H9 (cell line): ENCODE measurements at regions not wholly inside any gene's neighbourhood (a gene's known extent, or its start where the extent isn't known, plus 50 kb on each side); places are given as distances from the start of the nearest gene placed in this dataset.

Experiments used
- DNase-seq: peaks from one replicate; pipeline ENCODE4 v3.0.0-alpha.2; 2017
- H2AFZ ChIP-seq: one replicate; pipeline ENCODE4 v1.6.1; 2013; ENCODE audit warnings: mild to moderate bottlenecking, low read length, control low read depth, moderate library complexity
- H2AK5ac ChIP-seq: 2 replicates; pipeline ENCODE4 v1.6.1; 2013; ENCODE audit warnings: low read length, control low read depth, mixed read lengths; ENCODE audit not compliant: insufficient read length
- H2BK120ac ChIP-seq: one replicate; pipeline ENCODE4 v1.6.1; 2013; ENCODE audit warnings: low read depth, mild to moderate bottlenecking, low read length, control low read depth, inconsistent platforms; ENCODE audit not compliant: poor library complexity, severe bottlenecking
- H2BK12ac ChIP-seq: 2 replicates; pipeline ENCODE4 v1.6.1; 2013; ENCODE audit warnings: low read length, control low read depth, mixed read lengths, low read depth; ENCODE audit not compliant: insufficient read length
- H2BK15ac ChIP-seq: 2 replicates; pipeline ENCODE4 v1.6.1; 2013; ENCODE audit warnings: low read depth, low read length, control low read depth
- H2BK20ac ChIP-seq: one replicate; pipeline ENCODE4 v1.6.1; 2013; ENCODE audit warnings: low read depth, mild to moderate bottlenecking, low read length, control low read depth, inconsistent platforms; ENCODE audit not compliant: poor library complexity, severe bottlenecking
- H2BK5ac ChIP-seq: 2 replicates; pipeline ENCODE4 v1.6.1; 2013; ENCODE audit warnings: low read length, control low read depth, mixed read lengths; ENCODE audit not compliant: insufficient read length
- H3K14ac ChIP-seq: 2 replicates; pipeline ENCODE4 v1.6.1; 2013; ENCODE audit warnings: low read length, control low read depth; ENCODE audit not compliant: insufficient read depth
- H3K18ac ChIP-seq: 2 replicates; pipeline ENCODE4 v1.6.1; 2013; ENCODE audit warnings: low read depth, mild to moderate bottlenecking, mixed read lengths, low read length, control low read depth; ENCODE audit not compliant: insufficient read length
- H3K23ac ChIP-seq: 2 replicates; pipeline ENCODE4 v1.6.1; 2013; ENCODE audit warnings: low read length, control low read depth, mixed read lengths, low read depth; ENCODE audit not compliant: insufficient read length
- H3K23me2 ChIP-seq: 2 replicates; pipeline ENCODE4 v1.6.1; 2013; ENCODE audit warnings: low read depth, mild to moderate bottlenecking, mixed read lengths, low read length, control low read depth; ENCODE audit not compliant: insufficient read length, poor library complexity, severe bottlenecking
- H3K27ac ChIP-seq: 2 replicates; pipeline ENCODE4 v1.5.1; 2013; ENCODE audit warnings: low read length, control low read depth, mixed read lengths, low read depth; ENCODE audit not compliant: insufficient read length
- H3K27me3 ChIP-seq: 2 replicates; pipeline ENCODE4 v1.6.1; 2013; ENCODE audit warnings: low read length, control low read depth, inconsistent platforms; ENCODE audit not compliant: insufficient read depth
- H3K4ac ChIP-seq: 2 replicates; pipeline ENCODE4 v1.6.1; 2013; ENCODE audit warnings: low read depth, mild to moderate bottlenecking, control low read depth, inconsistent platforms, low read length, moderate library complexity
- H3K4me1 ChIP-seq: 2 replicates; pipeline ENCODE4 v1.6.1; 2013; ENCODE audit warnings: low read length, control low read depth, inconsistent platforms; ENCODE audit not compliant: insufficient read depth
- H3K4me2 ChIP-seq: 2 replicates; pipeline ENCODE4 v1.6.1; 2013; ENCODE audit warnings: low read length, control low read depth, mixed read lengths; ENCODE audit not compliant: insufficient read length, insufficient read depth
- H3K56ac ChIP-seq: 2 replicates; pipeline ENCODE4 v1.6.1; 2013; ENCODE audit warnings: low read depth, mild to moderate bottlenecking, mixed read lengths, low read length, control low read depth; ENCODE audit not compliant: insufficient read length
- H3K79me1 ChIP-seq: 2 replicates; pipeline ENCODE4 v1.6.1; 2013; ENCODE audit warnings: low read depth, mild to moderate bottlenecking, moderate library complexity, low read length, control low read depth, inconsistent platforms; ENCODE audit not compliant: insufficient read depth, poor library complexity, severe bottlenecking
- H3K79me2 ChIP-seq: 2 replicates; pipeline ENCODE4 v1.6.1; 2013; ENCODE audit warnings: low read length, control low read depth, inconsistent platforms; ENCODE audit not compliant: insufficient read depth
- H3K9ac ChIP-seq: 2 replicates; pipeline ENCODE4 v1.6.1; 2013; ENCODE audit warnings: low read length, control low read depth, mixed read lengths; ENCODE audit not compliant: insufficient read length; ENCODE audit errors: extremely low read depth
- H3K9me3 ChIP-seq: one replicate; pipeline ENCODE4 v1.6.1; 2013; ENCODE audit warnings: low read depth, low read length, inconsistent platforms; ENCODE audit not compliant: control insufficient read depth
- H3T11ph ChIP-seq: one replicate; pipeline ENCODE4 v1.6.1; 2013; ENCODE audit warnings: mild to moderate bottlenecking, low read length, control low read depth, inconsistent platforms
- H4K20me1 ChIP-seq: one replicate; pipeline ENCODE4 v1.6.1; 2013; ENCODE audit not compliant: control insufficient read depth, insufficient read length, insufficient read depth
- H4K5ac ChIP-seq: 2 replicates; pipeline ENCODE4 v1.6.1; 2013; ENCODE audit warnings: low read depth, mild to moderate bottlenecking, mixed read lengths, low read length, control low read depth; ENCODE audit not compliant: insufficient read length
- H4K8ac ChIP-seq: replicated peaks from 2 replicates; pipeline ENCODE4 v1.6.1; 2013; ENCODE audit warnings: low read length, control low read depth, mixed read lengths, low read depth; ENCODE audit not compliant: insufficient read length
- H4K91ac ChIP-seq: 2 replicates; pipeline ENCODE4 v1.6.1; 2013; ENCODE audit warnings: low read depth, mild to moderate bottlenecking, moderate library complexity, mixed read lengths, low read length, control low read depth; ENCODE audit not compliant: insufficient read length
- H3K27ac Mint-ChIP-seq, 3 experiments: 2 replicates in 2 of 3; 3 replicates in 1 of 3; pipeline ENCODE4 v1.8.0; 2020 to 2021; ENCODE audit warnings: mixed read lengths in 3 of 3, mild to moderate bottlenecking in 1 of 3, moderate library complexity in 1 of 3
- H3K27me3 Mint-ChIP-seq: 2 replicates; pipeline ENCODE4 v1.8.0; 2021; ENCODE audit warnings: low read depth, mild to moderate bottlenecking, moderate library complexity, mixed read lengths
- H3K36me3 Mint-ChIP-seq, 3 experiments: 2 replicates in 2 of 3; 3 replicates in 1 of 3; pipeline ENCODE4 v1.8.0; 2020 to 2021; ENCODE audit warnings: low read depth in 3 of 3, mixed read lengths in 3 of 3; ENCODE audit not compliant: insufficient read depth in 1 of 3
- H3K4me1 Mint-ChIP-seq, 2 experiments: 2 replicates each; pipeline ENCODE4 v1.8.0; 2020; ENCODE audit warnings: mixed read lengths in 2 of 2
- H3K4me3 Mint-ChIP-seq, 2 experiments: 2 replicates in 1 of 2; 3 replicates in 1 of 2; pipeline ENCODE4 v1.8.0; 2020 to 2021; ENCODE audit warnings: mild to moderate bottlenecking in 2 of 2, mixed read lengths in 2 of 2, moderate library complexity in 1 of 2
- H3K9me3 Mint-ChIP-seq, 2 experiments: 2 replicates in 1 of 2; 3 replicates in 1 of 2; pipeline ENCODE4 v1.8.0; 2020; ENCODE audit warnings: mild to moderate bottlenecking in 2 of 2, mixed read lengths in 2 of 2, moderate library complexity in 1 of 2
- WGBS: extraction: QIAGEN DNeasy Blood & Tissue Kit; methylation state at CpG from one replicate; pipeline ENCODE4 v1.1.7; 2013; ENCODE audit warnings: missing lambda C conversion rate, low lambda C conversion rate, mixed read lengths; ENCODE audit not compliant: insufficient read length; ENCODE audit errors: extremely low coverage; 5-methylcytosine and 5-hydroxymethylcytosine counted together
- TF ChIP-seq, protein P1 (sequence below): fragments of 200-600 bp; sonication (generic); conservative IDR thresholded peaks from 3 replicates; pipeline ENCODE4 v1.8.0; 2021; ENCODE audit warnings: antibody characterized with exemption, mild to moderate bottlenecking

- no peak overlapping the region for H2BK20ac ChIP-seq
- no peak overlapping the region for H2BK120ac ChIP-seq
- no peak overlapping the region for H2BK5ac ChIP-seq
- no peak overlapping the region for H4K5ac ChIP-seq
- H2AK5ac ChIP-seq = no peak overlapping the region
- peaks cover 0 to 8% of the 10 kb centered on the region in 2 experiments; a peak in 2 of 4 replicates for H3K4me1 Mint-ChIP-seq
- H3K56ac ChIP-seq = no peak overlapping the region
- no peak overlapping the region for H3K9ac ChIP-seq
- DNase-seq = no peak
- H3K14ac ChIP-seq = no peak overlapping the region; the same call in 1 of the 2 replicates
- no peak overlapping the region for H2BK12ac ChIP-seq
- no peaks in the 10 kb centered on the region for H3K23me2 ChIP-seq
- no peaks in the 10 kb centered on the region for H3K36me3 Mint-ChIP-seq
- no peaks in the 10 kb centered on the region for H3K79me2 ChIP-seq
- H2AFZ ChIP-seq = no peak overlapping the region
- no peak overlapping the region for H4K91ac ChIP-seq
- no peak overlapping the region for H2BK15ac ChIP-seq
- no peak overlapping the region for H4K8ac ChIP-seq
- H3K4me1 ChIP-seq = no peaks in the 10 kb centered on the region
- no peaks in the 10 kb centered on the region for H4K20me1 ChIP-seq
- H3K79me1 ChIP-seq = no peaks in the 10 kb centered on the region
- no peaks in the 10 kb centered on the region for H3K9me3 ChIP-seq
- H3T11ph ChIP-seq = no peak overlapping the region
- TF ChIP-seq, protein P1, sequence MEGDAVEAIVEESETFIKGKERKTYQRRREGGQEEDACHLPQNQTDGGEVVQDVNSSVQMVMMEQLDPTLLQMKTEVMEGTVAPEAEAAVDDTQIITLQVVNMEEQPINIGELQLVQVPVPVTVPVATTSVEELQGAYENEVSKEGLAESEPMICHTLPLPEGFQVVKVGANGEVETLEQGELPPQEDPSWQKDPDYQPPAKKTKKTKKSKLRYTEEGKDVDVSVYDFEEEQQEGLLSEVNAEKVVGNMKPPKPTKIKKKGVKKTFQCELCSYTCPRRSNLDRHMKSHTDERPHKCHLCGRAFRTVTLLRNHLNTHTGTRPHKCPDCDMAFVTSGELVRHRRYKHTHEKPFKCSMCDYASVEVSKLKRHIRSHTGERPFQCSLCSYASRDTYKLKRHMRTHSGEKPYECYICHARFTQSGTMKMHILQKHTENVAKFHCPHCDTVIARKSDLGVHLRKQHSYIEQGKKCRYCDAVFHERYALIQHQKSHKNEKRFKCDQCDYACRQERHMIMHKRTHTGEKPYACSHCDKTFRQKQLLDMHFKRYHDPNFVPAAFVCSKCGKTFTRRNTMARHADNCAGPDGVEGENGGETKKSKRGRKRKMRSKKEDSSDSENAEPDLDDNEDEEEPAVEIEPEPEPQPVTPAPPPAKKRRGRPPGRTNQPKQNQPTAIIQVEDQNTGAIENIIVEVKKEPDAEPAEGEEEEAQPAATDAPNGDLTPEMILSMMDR = no peak
- H3K9me3 Mint-ChIP-seq = no peaks in the 10 kb centered on the region
- WGBS = no CpG with 5 or more reads among the region's 5 CpGs
- H3K4me2 ChIP-seq = no peak overlapping the region
- H3K27ac ChIP-seq = no peak overlapping the region
- no peak overlapping the region for H3K23ac ChIP-seq
- H3K4me3 Mint-ChIP-seq = no peak overlapping the region
- peaks cover 2% of the 10 kb centered on the region; the same call in 1 of the 2 replicates for H3K27me3 Mint-ChIP-seq
- H3K27ac Mint-ChIP-seq = no peak overlapping the region
- no peaks in the 10 kb centered on the region; the same call in 1 of the 2 replicates for H3K27me3 ChIP-seq
- H3K18ac ChIP-seq = no peak overlapping the region
- no peak overlapping the region for H3K4ac ChIP-seq
Observed at GRCh38 chr2:71781695-71782228, 328.4 kb downstream of the DYSF start.
